ENCODE measurements at regions not wholly inside any gene's neighbourhood (a gene's known extent, or its start where the extent isn't known, plus 50 kb on each side); places are given as distances from the start of the nearest gene placed in this dataset.
"Not testable (repeated sequence)": the region's sequence is repeated elsewhere in the genome, so short reads cannot be mapped to it uniquely, and the experiment has no call there.

DNA sequence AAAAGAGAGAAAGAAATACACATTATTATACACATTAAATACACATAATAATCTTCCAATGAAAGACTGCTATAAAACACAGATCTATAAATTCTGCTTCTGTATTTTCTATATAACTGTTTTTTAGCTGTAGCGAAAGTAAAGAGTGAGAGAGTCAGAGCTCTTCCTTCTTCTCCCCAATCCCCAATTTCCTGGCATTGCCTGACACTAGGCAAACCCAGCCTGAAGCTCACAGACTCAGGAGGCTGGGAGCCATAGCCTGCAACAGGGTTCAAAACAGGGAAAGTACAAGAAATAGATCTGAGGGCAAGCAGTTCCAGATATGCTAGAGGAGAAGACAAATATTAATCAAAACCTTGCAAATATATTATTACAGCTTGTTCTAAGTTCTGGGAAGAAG, 201.6 kb downstream of the HNRNPD start:
- DNase-seq: no peak

DNA sequence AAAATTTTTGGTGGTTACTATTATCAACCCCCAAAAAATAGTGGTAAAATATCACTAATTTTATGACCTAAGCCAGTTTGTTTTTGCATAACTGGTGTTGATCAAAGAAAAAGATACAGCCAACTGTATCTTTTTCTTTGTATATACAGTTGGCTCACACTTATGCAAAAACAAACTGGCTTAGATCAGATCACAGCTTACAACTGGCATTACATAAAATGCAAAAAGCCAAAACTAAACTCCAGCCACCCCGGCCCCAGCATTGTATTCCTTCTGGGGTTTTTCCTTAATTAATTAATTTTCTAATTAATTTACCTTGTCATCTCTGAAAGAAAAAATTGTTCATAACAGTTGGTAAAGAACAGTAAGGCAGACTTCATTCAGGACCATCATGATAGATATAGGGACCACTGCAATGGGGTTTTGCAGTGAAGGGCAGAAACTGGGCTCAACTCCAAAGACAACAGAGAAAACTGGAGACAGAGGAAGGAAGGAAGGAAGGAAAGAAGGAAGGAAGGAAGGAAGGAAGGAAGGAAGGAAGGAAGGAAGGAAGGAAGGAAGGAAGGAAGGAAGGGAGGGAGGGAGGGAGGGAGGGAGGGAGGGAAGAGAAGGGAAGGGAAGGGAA, 202.1 kb downstream of the HNRNPD start:
- no peak for DNase-seq

DNA sequence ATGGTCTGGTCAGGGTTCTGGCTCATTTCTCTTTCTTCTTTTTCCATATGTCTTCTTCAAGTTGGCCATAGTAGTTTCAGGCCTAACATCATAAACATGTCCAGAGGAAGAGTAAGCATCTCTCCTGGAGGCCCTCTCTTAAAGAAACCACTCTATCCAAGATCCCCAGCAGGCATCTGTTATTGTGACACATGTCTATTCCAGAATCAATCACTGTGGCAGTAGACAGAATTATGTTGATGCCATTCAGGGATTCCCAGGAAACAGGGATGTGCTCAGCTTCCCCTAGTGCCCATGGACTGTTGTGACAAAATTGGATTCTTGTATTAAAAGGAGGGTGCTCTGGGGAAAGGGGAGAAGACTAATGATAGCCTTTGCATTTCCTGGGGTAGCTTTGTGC, 224.0 kb downstream of the HNRNPD start:
- no peak for DNase-seq

DNA sequence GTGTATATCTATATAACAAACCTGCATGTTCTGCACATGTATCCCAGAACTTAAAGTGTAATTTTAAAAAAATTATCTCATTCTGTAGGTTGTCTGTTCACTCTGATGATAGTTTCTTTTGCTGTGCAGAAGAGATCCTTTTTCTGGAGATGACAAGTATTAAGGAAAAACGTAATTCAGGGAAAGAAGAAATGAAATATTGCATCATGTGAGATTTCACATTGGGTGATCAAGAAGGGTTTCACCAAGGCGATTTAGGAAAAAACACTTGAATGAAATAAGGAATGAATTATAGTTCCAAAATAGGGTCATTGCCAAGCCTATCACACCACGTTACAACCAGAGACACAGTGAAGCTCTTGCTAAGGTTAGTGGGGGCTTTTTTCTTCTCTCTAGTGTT, 227.9 kb downstream of the HNRNPD start:
- DNase-seq: no peak

DNA sequence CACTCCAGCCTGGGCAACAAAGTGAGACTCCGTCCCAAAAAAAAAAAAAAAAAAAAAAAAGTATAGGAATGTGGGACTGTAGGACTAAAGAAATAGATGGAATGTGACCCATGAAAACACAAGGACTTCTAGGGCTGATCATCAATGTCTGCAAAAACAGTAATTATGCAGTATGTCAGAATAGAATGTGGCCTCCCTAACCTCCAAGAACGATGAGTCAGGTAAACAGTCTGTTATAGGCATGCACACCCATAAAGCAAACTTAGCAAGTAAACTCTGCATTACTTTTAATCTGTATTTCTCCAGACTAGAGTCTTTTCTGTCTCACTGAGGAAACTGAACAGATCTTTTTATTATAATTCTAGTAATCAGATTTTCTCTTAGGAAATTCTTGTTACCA, 233.4 kb downstream of the HNRNPD start:
- DNase-seq: no peak

DNA sequence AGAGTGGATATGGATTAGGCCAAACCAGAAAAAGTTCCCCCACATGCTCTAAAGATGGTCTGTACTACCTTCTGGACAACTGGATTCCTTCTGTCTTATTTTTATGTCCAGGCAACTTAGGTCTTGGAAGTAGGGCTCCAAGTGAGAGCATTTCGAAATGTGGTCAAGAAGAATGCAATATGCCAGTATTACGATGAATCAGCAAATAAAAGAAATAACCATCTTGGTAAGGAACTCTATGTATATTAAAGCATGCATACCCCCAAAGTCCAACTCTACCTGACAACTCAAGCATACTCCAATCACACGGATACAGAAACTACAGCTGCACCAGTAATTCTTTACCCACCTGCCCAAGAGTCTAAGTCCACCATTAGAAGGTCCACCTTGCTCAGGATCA, 234.5 kb downstream of the HNRNPD start:
- no peak for DNase-seq

DNA sequence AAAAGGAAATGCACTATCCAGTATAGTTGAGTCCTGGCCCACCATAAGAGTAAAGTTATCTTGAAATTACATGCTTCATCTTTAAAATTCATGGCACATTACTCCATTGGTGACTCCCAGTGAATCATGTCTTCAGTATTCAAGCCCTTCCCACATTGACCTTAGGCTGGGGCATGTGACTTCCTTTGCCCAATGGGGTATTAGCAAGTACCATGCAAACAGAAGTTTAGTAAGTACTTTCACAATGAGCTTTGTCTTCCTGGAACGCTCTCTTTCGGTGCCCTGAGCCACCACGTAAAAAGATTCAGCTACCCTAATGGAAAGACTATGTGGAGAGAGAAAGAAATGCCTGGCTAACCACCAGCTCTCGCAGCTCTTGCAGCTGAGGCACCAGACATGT, 235.4 kb downstream of the HNRNPD start:
- DNase-seq: no peak

DNA sequence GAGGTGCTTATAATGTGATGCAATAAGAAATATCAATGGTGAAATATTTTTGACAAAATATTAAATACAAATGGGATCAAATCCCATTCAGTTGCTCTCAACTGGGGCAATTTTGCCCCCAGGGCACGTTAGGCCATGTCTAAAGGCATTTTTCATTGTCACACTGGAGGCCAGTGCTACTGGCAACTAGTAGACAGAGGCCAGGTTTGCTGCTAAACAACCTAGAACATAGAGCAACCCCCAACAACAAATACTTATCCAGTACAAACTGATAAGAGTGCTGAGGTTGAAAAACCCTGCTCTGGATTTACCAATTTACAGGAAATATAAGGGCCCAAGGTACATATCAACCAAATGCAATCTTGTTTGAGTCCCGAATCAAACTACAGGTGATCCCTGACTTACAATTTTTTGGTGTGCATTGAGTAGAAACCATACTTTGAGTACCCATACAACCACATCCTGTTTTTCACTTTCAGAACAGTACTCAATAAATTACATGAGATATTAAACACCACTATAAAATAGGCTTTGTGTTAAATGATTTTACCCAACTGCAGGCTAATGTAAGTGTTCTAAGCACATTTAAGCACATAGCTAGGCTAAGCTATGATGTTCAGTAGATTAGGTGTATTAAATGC, 237.5 kb downstream of the HNRNPD start:
- no peak for DNase-seq

DNA sequence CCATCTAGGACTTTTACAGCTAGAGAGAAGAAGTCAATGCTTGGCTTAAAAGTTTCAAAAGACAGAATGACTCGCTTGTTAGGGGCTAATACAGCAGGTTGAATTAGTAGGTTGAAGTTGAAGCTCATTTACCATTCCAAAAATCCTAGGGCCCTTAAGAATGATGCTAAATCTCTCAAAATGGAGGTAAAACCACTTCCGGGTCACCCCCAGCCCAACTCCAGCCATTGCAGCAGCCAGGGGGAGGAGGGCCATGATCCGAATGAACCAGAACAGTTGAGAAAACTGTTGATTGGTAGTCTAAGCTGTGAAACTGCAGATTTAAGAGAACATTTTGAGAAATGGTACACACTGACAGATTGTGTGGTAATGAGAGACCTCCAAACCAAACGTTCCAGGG, 245.4 kb downstream of the HNRNPD start:
- DNase-seq: no peak

DNA sequence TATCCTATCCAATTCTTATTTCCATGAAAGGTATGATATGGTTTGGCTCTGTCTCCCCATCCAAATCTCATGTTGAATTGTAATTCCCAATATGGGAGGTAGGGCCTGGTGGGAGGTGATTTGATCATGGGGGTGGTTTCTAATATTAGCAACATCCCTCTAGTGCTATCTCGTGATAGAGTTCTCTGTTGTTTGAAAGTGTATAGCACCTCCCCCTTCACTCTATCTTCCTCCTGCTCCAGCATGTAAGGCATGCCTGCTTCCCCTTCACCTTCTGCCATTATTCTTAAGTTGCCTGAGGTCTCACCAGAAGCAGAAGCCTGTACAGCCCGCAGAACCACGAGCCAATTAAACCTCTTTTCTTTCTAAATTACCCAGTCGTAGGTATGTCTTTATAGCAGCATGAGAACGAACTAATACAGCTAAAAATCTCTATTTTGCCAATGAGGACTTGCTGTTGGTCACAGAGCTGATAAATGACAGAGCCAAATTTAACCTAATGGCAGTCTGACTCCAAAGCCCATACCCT, 247.2 kb downstream of the HNRNPD start:
- DNase-seq: no peak

DNA sequence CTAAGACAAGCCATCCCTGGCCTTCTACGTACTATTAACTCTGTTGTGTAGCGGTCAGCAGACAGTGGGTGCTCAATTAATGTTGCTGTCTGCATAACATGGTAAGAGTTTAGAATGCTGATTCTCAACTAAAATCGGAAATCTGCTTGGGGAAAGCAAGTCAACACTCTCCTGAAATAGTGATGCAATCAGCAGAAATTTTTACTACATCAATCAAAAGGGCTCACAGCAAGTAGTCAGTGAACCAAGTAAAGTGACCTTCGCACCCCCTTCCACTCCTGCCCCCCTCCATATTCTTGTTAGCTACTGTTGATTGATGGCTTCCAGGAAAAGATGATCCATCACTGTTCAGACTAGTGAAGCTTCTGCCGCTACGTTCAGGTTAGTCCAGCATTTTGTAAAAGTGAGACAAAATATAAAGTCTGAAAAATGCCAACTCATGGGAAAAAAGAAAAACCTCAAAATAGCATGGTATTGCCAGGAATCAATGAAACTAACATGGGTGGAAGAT, 247.9 kb downstream of the HNRNPD start:
- no peak for DNase-seq

DNA sequence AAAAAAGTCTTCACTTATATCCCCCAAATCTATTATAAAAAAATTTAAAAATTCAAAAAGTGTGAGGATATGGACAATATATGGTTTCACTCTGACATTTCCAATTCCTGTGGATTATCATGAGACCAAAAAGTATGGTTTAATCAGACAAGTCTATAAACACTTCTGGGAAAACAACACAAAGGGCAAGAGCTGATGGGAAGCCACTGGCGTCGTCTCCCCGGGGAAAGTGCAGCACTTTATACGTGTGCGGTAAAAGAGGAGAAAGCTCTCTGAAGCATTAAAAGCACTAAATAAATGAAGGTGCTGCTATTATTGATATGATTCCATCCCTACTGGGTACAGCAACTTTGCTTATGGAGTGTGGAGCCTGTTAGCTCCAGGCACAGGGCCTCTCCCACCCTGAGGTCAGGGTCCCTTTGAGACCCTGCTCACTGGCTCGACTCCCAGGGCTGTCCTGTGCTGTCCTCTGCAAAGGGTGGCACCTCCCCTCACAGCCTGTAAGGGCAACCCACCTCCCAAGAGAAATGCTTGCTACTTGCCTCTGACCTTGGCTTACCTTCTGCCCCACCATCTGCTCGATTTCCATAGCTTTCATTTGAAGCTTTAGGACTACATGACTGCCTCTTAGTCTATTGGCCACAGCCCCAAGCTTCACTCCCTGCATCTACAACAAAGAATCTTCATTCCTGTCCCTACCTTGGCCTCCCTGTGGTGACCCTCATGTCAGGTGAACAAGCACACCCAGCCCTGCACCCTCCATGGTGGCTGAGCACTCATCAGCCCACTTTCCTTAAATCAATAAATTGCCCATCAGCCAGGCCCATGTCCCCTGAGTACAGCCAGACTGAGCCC, 248.6 kb downstream of the HNRNPD start:
- DNase-seq: no peak

DNA sequence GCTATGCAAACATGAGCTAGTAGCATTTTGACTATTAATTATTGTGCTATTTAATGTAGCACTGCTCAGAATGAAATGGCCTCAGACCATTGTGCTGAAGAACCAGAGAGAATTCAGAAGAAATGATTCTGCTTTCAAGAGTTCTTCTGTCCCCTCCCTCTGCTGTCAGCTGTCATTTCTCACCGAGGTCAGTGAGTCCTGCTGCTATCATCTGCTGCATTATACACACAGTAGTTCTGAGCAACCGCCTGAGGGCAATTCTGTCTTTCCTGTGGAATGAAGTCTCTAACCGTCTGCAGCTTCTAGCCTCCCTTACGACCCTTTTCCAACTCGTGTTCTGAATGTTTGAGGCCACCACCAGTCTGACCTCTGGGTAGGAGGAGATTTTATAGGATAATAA, 249.4 kb downstream of the HNRNPD start:
- DNase-seq: no peak

DNA sequence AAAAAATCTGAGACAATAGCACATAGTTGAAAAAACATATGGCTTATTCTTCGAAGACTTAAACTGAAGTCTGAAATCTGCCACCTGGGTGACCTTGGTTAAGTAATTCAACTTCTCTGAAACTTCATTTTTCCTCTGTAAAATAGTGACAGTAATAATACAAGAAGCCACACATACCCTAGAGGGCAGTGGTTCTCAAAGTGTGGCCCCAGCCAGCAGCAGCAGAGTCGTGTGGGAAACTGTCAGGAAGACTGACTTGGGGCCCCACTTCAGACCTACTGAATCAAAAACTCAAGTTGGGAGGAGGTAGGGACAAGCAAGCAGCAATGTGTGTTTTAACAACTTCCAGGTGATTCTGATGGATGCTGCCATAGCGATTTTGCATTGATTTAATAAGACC, 249.9 kb downstream of the HNRNPD start:
- no peak for DNase-seq

DNA sequence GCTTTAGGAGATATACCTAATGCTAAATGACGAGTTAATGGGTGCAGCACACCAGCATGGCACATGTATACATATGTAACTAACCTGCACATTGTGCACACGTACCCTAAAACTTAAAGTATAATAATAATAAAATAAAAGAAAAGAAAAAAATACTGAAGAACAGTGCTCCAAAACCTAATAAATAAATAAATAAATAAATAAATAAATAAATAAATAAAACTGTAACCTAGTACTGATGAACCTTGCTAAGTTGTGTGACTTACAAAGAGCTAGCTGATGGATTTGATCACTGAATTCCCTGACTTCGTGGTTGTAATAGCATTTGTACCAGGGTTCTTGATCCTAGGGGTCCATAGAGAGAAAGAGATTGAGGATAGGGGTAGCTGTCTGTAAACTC, 258.6 kb downstream of the HNRNPD start:
- DNase-seq: not testable (repeated sequence)

DNA sequence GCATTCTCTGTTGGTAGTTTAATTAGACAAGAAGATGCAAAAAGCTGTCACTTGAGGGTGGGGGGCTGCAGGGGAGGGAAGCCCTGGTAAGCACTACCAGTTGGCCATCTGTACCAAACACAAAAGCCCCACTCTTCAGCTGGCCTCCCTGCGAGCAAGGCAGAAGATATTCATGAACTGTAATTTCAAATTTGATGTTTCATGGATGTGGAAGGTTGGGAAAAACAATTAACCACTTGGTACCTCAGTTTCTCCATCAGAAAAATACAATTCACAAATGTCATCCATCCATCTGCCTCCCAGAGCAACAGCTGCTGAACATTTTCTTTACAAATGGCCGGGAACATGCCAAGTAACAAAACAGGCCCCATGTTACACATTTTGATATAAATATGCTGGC, 265.3 kb downstream of the HNRNPD start:
- DNase-seq: no peak

DNA sequence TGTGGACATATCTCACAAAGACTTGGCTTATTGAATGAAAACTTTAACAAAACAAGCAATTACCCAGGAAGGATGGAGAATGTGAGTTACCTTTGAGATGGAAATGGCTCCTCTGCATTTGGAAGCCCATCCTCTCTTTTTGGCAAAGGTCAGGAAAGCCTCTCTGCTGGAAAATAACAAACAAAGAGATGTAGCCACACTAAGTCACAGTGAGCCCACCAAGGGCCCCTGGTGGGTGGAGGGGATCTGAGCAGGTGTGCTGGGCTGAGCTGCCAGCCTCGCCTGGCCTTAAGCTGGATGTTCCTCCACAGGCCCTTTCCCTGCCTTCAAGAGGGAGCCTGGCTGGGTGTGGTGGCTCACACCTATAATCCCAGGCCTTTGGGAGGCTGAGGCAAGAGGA, 269.2 kb downstream of the HNRNPD start:
- no peak for DNase-seq

DNA sequence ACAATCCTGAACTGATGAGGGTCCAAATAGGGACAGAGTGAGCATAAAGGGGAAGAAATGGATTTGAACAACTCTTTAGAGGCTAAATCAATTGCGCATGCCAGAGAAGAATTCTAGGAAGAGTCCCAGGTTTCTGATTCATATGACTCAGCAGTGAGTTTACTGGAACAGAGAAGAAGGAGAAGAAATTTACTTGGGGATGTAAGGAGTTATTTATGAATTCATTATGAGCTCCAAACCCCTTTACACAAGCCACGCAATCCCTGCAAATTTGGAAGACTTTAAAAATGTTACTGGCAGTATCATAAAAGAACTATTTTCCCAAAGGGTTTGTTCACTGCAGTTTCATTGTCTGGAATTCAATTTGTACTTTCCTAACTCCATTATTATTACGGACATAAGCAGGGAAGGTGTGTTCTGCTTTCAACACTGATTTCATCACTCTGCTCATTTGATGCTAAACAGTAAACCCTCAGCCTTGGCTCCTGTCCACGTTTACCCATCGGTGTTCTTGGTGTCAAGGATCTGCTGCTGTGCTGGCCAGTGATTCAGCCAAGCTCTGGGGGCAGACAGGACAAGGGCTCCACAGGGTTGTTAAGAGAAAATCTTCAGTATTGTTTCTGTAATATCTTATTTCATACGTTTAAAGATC, 273.7 kb downstream of the HNRNPD start:
- DNase-seq: no peak

DNA sequence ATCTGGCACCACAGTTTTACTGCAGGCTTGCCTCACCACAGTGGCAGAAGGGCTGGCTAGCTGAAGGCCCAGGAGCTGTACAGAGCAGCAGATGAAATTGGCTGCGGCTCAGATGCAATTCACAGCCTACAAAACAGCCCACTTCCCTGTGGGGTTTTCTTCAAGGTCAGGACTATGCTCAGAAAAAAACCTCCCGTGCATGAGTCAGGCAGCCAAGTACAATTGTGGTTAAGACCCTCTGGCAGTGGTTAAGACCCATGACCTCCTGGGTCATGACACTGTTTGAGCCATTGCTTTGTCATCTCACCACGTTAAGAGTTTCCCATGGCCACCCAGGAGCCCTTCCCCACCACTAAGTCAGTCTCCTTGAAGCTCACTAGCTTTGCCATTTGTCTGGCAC, 276.3 kb downstream of the HNRNPD start:
- no peak for DNase-seq

DNA sequence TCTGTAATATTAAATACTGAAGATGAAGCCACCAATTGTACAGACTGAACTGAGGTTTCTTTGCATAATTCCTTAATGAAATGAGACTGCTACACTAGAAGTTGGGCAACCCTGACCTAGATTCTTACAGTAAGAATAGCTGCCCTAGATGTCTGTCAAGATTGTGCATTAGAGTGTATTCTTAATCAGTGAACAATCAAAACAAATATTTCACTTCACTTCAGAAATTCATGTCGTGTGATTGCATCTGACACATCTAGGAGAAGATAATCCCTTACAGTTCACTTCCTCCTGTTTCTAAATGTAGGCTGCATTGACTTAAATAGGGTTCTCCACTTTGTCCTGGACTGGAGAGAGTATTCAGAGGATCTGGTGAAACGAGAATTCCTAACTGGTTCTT, 283.1 kb downstream of the HNRNPD start:
- no peak for DNase-seq

DNA sequence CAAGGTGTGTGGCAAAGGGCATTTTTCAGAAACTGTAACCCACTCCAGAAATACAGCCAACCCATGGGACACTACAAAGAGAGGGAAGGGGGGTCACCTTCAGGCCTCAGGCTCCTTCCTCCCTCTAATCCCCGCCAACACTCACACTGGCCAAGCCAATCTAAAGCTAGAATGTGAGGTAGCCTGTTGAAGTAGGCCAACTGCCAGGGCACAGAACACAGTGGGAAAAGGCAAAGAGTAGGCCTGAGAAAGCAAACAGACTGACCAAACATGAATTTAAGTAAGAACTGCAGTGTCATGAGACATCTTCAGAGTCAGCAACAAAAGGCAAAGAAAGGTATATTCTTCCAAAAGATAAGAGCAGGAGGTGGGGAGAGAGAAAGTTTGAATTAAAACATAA, 289.0 kb downstream of the HNRNPD start:
- DNase-seq: no peak

DNA sequence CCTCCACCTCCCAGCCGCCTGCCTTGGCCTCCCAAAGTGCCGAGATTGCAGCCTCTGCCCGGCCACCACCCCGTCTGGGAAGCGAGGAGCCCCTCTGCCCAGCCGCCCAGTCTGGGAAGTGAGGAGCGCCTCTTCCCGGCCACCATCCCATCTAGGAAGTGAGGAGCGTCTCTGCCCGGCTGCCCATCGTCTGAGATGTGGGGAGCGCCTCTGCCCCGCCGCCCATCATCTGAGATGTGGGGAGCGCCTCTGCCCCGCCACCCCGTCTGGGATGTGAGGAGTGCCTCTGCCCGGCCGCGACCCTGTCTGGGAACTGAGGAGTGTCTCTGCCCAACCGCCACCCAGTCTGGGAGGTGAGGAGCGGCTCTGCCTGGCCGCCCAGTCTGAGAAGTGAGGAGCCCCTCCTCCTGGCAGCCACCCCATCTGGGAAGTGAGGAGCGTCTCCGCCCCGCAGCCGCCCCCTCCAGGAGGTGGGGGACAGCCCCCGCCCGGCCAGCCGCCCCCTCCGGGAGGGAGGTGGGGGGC, 296.3 kb downstream of the HNRNPD start:
- not testable (repeated sequence) for DNase-seq

All from right kidney (tissue), 1 donor.